WERI-Rb-1 (cell line): ENCODE measurements at regions not wholly inside any gene's neighbourhood (a gene's known extent, or its start where the extent isn't known, plus 50 kb on each side); places are given as distances from the start of the nearest gene placed in this dataset.

Experiments used
- DNase-seq: peaks from one replicate; pipeline ENCODE4 v3.0.0-alpha.2; 2020
- H3K27ac ChIP-seq: fragments of 250-450 bp; sonication (Bioruptor Pico); 2 replicates; pipeline ENCODE4 v1.5.1; 2020; ENCODE audit warnings: mild to moderate bottlenecking, moderate library complexity
- H3K27me3 ChIP-seq: fragments of 250-450 bp; sonication (Bioruptor Pico); 2 replicates; pipeline ENCODE4 v1.5.1; 2021; ENCODE audit warnings: mild to moderate bottlenecking, low read depth, moderate library complexity; ENCODE audit not compliant: insufficient read depth, severe bottlenecking
- H3K36me3 ChIP-seq: fragments of 250-450 bp; sonication (Bioruptor Pico); 2 replicates; pipeline ENCODE4 v1.5.1; 2020; ENCODE audit warnings: mild to moderate bottlenecking, moderate library complexity
- H3K4me3 ChIP-seq: 2 replicates; pipeline ENCODE4 v1.5.1; 2011; ENCODE audit warnings: low read depth, mild to moderate bottlenecking, control low read depth, low read length
- H3K9me3 ChIP-seq: fragments of 250-450 bp; sonication (Bioruptor Pico); 2 replicates; pipeline ENCODE4 v1.5.1; 2021; ENCODE audit warnings: mild to moderate bottlenecking, moderate library complexity; ENCODE audit not compliant: severe bottlenecking
- CTCF ChIP-seq: IDR thresholded peaks from 2 replicates; pipeline ENCODE4 v1.5.1; 2011; ENCODE audit warnings: low read depth, mild to moderate bottlenecking, control low read depth, inconsistent platforms, low read length

DNA sequence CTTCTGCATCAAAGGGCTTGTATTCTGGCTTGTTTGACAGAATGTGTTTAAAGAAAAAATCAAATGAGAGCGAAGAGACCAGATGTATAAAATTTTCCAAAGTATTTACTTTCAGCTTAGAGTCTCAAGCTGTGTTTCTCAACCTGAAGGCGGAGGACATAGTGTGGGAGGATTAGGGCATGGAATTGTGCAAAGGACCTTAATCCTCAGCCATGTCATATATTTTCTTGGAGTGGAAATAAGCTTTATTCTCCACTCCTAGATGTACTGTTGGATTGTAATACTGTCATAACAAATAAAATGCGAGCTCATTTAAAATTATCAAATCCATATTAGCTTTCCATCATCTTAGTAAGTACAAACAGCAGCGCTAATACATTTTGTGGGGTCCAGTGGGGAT is 154.0 kb downstream of the PAH start:
- TF ChIP-seq CTCF: no peak
- peak; percentile 54 for DNase-seq
- peak overlapping the region; percentile 21 for H3K27ac ChIP-seq

DNA sequence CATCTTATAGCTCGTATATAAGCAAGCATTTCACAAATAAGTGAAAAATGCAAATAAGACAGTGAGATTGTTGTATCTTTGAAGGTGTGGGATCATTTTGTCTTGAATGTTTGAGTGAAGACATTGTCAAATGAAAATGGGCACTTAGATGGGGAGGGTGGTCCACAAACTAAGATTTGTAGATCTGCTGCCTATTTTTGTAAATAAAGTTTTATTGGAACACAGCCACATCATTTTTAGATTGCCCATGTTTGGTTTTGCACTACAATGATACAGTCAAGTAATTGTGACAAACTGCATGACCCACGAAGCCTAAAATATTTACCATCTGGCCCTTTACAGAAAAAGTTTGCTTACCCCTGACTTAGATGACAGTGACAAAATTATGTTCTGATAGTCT is 156.7 kb downstream of the PAH start:
- H3K9me3 ChIP-seq: no peaks in the 10 kb centered on the region
- no peak for DNase-seq
- H3K27me3 ChIP-seq: no peaks in the 10 kb centered on the region
- no peak overlapping the region for H3K27ac ChIP-seq
- no peaks in the 10 kb centered on the region for H3K36me3 ChIP-seq
- H3K4me3 ChIP-seq: no peak overlapping the region
- no peak for TF ChIP-seq CTCF

More for the DNA sequence above, 154.0 kb downstream of the PAH start:
- H3K4me3 ChIP-seq: peak overlapping the region; percentile 16; the same call in 1 of the 2 replicates
- no peaks in the 10 kb centered on the region for H3K36me3 ChIP-seq
- no peaks in the 10 kb centered on the region for H3K27me3 ChIP-seq
- no peaks in the 10 kb centered on the region for H3K9me3 ChIP-seq

GRCh38 chr12:102759466-102759865 is 157.6 kb downstream of the PAH start:
- no peaks in the 10 kb centered on the region for H3K36me3 ChIP-seq
- H3K4me3 ChIP-seq: no peak overlapping the region
- TF ChIP-seq CTCF: no peak
- H3K9me3 ChIP-seq: no peaks in the 10 kb centered on the region
- no peak overlapping the region for H3K27ac ChIP-seq
- H3K27me3 ChIP-seq: no peaks in the 10 kb centered on the region
- DNase-seq: no peak

- H3K36me3 ChIP-seq: no peaks in the 10 kb centered on the region
- no peaks in the 10 kb centered on the region for H3K9me3 ChIP-seq
- no peak overlapping the region for H3K27ac ChIP-seq
- H3K27me3 ChIP-seq: no peaks in the 10 kb centered on the region
- no peak for TF ChIP-seq CTCF
- no peak for DNase-seq
- no peak overlapping the region for H3K4me3 ChIP-seq
Measured at GRCh38 chr12:102757882-102758226, 159.2 kb downstream of the PAH start.

DNA sequence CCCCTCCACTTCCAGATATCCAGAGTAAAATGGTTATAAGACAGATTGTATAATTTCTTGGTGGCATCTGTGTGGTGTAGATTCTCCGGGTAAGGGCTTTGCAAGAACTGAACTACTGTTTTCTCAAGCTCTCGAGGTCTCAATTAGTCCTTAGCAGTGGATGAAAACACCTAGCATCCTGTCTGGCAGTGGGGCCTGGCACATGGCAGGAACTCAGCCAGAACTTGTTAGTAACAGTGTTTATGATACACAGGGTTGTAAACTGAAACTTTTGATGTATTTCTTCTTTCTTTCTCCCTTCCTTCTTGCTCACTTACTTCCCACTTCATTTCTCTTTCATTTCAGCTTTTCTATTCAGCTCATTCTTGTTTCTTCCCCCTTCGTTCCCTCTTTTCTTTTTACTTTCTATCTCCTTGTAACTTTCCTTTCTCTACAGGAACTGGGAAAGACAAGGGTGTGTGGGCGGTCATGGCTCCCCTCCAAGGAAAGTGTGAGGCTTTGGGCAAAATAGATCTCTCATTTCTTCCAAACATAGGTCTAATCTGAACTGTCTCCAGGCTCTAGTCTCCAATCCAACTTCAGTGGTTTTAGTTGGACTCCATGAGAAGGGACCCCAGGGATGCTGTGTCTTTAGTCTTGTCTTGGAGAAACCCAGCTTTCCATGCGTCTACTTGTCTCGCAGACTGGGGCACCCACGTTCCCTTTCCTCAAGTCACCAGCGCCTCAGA is 159.7 kb downstream of the PAH start:
- H3K9me3 ChIP-seq: no peaks in the 10 kb centered on the region
- no peak for TF ChIP-seq CTCF
- H3K27ac ChIP-seq: no peak overlapping the region
- DNase-seq: no peak
- no peaks in the 10 kb centered on the region for H3K27me3 ChIP-seq
- H3K4me3 ChIP-seq: no peak overlapping the region
- H3K36me3 ChIP-seq: no peaks in the 10 kb centered on the region

DNA sequence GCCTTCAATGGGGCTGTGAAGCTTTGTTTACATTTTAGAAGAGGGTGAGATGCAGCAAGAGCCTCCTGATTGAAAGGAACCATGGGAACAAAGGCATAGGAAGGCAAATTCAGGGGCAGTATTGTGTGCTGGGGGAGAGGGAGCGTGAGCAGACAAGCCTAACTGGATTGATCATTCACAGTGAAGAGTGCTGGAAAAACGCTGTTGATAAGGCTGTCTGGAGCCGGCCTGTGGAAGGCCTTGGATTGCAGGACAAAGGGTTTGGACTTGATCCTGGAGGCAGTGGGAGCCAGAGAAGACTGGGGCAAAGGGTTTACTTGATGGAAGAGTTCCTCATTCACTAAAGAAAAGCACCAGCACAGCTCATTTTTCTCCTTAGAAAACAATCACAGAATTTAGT is 160.5 kb downstream of the PAH start:
- TF ChIP-seq CTCF: no peak

More for the DNA sequence above, 160.5 kb downstream of the PAH start:
- no peaks in the 10 kb centered on the region for H3K27me3 ChIP-seq
- H3K9me3 ChIP-seq: no peaks in the 10 kb centered on the region
- no peak overlapping the region for H3K4me3 ChIP-seq
- no peak overlapping the region for H3K27ac ChIP-seq
- DNase-seq: no peak
- H3K36me3 ChIP-seq: no peaks in the 10 kb centered on the region
